ENCODE measurements at regions not wholly inside any gene's neighbourhood (a gene's known extent, or its start where the extent isn't known, plus 50 kb on each side); places are given as distances from the start of the nearest gene placed in this dataset.

DNA sequence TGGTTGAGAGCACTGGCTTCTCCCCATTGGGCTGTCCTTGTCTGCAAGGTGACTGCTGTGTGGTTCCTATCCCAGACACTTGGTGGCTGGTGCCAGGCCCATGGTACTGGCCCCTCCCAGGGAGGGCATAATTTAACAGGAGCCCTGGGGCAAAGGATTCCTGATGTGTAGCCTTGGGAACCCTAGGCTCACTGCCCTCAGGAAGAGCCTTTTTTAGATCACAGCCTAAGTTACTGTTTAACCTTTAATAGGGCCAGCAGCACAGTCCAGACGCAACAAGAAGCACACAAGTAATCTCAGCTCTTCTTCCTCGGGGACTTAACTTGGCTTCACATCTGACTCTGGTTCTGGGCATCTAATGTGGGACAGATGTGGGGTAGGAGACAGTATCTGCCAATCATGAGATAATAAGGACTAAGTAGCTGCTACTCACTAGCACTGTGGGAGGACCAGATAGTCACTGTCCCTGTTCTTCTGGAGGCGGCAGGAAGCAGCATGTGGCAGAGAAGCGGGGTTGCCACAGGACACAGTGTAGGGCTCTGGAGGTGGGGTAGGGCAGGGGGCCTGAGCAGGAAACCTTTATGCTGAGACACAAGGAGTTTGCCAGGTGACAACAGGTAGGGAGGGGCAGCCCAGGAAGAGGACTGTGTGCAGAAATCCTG, 136.3 kb downstream of the TMEM17 start:
- in situ Hi-C loops (cut with HindIII; ENCODE audit: low pct_ligation_motif_present, low sequenced_read_pairs), result no loop called here
- no peaks in the 10 kb centered on the region for H3K36me3 ChIP-seq (replicated peaks)
- DNase-seq, result no peak
- no peaks in the 10 kb centered on the region for H3K27me3 ChIP-seq (replicated peaks)
- TF ChIP-seq, protein P1, sequence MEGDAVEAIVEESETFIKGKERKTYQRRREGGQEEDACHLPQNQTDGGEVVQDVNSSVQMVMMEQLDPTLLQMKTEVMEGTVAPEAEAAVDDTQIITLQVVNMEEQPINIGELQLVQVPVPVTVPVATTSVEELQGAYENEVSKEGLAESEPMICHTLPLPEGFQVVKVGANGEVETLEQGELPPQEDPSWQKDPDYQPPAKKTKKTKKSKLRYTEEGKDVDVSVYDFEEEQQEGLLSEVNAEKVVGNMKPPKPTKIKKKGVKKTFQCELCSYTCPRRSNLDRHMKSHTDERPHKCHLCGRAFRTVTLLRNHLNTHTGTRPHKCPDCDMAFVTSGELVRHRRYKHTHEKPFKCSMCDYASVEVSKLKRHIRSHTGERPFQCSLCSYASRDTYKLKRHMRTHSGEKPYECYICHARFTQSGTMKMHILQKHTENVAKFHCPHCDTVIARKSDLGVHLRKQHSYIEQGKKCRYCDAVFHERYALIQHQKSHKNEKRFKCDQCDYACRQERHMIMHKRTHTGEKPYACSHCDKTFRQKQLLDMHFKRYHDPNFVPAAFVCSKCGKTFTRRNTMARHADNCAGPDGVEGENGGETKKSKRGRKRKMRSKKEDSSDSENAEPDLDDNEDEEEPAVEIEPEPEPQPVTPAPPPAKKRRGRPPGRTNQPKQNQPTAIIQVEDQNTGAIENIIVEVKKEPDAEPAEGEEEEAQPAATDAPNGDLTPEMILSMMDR (IDR thresholded peaks at IDR 0.05; ENCODE audit: low read depth, low read length, missing control alignments), result no peak
- H3K27ac ChIP-seq, result no peak overlapping the region
- H3K4me3 ChIP-seq (ENCODE audit: low read depth, low read length), result no peak overlapping the region

DNA sequence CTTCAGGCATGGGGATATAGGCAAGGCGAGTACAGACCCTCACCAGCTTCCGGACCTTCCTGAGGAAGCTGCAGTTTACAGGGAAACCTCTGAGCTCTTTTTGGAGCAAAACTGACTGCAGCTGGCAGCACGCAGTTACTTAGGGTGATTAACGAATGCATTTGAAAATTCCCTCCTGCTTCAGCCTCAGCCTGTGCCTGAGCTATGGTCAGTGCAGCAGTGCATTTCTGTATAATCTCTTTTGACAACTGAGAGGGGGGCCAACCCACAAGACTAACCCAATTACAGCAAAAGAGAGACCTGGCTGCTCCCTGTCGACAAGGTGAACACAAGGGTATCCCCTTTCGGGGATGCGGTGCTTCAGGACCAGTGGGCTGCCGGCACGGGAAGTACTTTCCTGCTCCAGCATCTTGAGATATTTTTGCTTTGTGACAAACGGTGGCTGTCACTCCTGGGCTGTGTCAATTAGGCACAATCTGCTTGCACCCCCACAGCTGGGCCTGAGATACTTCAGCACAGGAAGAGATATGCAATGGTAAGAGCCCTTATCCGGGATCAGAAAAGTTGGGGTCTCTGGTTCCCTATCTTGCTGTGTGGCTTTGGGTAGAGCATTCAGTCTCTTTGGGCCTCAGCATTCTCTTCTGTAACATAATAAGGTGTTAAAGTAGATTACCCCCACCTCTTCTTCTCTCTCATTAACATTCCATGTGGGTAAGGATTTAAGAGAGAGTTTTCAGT, 141.0 kb downstream of the TMEM17 start:
- in situ Hi-C loops (cut with HindIII; ENCODE audit: low pct_ligation_motif_present, low sequenced_read_pairs), result no loop called here
- Histone ChIP-seq H3K4me3 (ENCODE audit: low read depth, low read length) (no peak overlapping the region), H3K27me3 (replicated peaks) (no peaks in the 10 kb centered on the region), H3K36me3 (replicated peaks) (no peaks in the 10 kb centered on the region), H3K27ac (no peak overlapping the region)
- TF ChIP-seq, protein P1 (IDR thresholded peaks at IDR 0.05; ENCODE audit: low read depth, low read length, missing control alignments), result no peak
- no peak for DNase-seq

DNA sequence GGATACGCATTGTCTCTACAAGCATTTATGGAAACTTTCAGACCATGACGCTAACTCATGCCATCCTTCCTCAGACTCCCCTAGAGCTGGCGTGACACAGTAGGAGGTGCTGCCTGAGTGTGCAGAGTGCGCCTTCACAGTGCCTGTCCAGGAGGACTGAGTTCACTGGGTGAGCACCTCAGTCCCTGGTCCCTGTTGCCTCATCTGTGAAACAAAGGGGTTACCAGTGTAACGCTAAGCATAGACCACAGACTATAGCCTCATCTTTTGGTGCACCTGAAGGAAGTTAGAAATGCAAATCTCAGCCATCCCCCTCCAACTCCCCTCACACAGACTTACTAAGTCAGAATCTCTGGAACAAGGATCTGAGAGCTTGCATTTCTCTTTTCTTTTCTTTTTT, 142.8 kb downstream of the TMEM17 start:
- Histone ChIP-seq H3K36me3 (replicated peaks) (no peaks in the 10 kb centered on the region), H3K27ac (no peak overlapping the region), H3K27me3 (replicated peaks) (no peaks in the 10 kb centered on the region), H3K4me3 (ENCODE audit: low read depth, low read length) (no peak overlapping the region)
- no peak for DNase-seq
- in situ Hi-C loops (cut with HindIII; ENCODE audit: low pct_ligation_motif_present, low sequenced_read_pairs), result no loop called here
- TF ChIP-seq, protein P1 (IDR thresholded peaks at IDR 0.05; ENCODE audit: low read depth, low read length, missing control alignments), result no peak

DNA sequence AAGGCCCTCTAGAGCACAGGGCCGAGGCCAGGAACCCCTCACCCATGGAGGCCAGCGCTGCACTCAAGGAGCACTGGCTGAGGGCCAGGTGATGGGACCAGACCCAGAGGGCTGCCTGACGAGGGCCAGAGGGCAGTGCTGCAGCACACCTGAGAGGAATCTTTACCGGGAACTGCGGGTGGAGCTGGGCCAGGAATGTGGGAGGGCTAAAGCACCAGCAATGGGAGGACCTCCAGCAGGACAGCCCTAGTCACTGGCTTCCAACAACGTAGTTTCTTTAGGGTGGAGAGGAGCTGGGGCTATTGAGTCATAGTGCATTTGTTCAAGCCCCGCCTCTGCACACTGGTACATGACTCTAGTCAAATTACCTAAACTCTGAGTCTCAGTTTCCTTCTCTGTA, 143.4 kb downstream of the TMEM17 start:
- TF ChIP-seq, protein P1 (IDR thresholded peaks at IDR 0.05; ENCODE audit: low read depth, low read length, missing control alignments), result no peak
- H3K27ac ChIP-seq, result no peak overlapping the region
- in situ Hi-C loops (cut with HindIII; ENCODE audit: low pct_ligation_motif_present, low sequenced_read_pairs), result no loop called here
- H3K36me3 ChIP-seq (replicated peaks), result no peaks in the 10 kb centered on the region
- no peak overlapping the region for H3K4me3 ChIP-seq (ENCODE audit: low read depth, low read length)
- no peaks in the 10 kb centered on the region for H3K27me3 ChIP-seq (replicated peaks)
- no peak for DNase-seq

DNA sequence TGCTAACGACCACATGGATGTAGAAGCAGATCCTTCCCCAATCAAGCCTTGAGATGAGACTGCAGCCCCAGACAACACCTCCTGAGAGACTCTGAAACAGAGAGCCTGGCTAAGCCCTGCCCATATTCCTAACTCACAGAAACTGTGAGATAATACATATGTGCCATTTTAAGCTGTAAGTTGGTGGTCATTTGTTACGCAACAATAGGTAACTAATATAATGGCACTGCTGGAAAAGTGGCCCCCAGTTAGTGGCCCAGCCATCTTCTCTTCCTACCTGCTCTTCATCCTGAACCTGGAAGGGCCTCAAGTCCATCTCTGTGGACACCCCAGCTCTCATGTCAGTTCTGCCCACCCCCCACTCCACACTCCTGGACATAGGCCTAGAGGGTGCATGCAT, 144.0 kb downstream of the TMEM17 start:
- no peak for DNase-seq
- TF ChIP-seq, protein P1 (IDR thresholded peaks at IDR 0.05; ENCODE audit: low read depth, low read length, missing control alignments), result no peak
- no peaks in the 10 kb centered on the region for H3K36me3 ChIP-seq (replicated peaks)
- no peaks in the 10 kb centered on the region for H3K27me3 ChIP-seq (replicated peaks)
- no peak overlapping the region for H3K27ac ChIP-seq
- H3K4me3 ChIP-seq (ENCODE audit: low read depth, low read length), result no peak overlapping the region
- in situ Hi-C loops (cut with HindIII; ENCODE audit: low pct_ligation_motif_present, low sequenced_read_pairs), result no loop called here

Data from brain microvascular endothelial cell (primary cell).